ENCODE measurements at regions not wholly inside any gene's neighbourhood (a gene's known extent, or its start where the extent isn't known, plus 50 kb on each side); places are given as distances from the start of the nearest gene placed in this dataset.

DNA sequence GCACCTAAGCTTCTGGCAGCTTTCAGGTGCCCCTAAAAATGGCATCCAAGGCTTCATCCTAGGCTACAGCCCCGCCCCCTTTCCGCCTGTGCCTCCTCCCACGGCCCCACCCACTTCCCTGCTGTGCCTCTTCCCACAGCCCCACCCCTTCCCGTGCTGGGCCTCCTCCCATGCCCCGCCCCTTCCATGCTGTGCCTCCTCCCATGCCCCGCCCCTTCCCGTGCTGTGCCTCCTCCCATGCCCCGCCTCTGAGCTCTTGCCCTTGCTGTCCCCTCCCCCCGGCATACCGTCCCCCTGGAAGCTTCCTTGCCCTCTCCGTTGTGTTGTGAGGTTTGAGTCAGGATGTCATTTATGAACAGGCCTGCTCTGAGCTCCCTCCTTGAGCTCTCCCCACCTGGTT lies 228.5 kb upstream of the AJAP1 start:
- peak; percentile 37 for DNase-seq
- TF ChIP-seq, protein P1, sequence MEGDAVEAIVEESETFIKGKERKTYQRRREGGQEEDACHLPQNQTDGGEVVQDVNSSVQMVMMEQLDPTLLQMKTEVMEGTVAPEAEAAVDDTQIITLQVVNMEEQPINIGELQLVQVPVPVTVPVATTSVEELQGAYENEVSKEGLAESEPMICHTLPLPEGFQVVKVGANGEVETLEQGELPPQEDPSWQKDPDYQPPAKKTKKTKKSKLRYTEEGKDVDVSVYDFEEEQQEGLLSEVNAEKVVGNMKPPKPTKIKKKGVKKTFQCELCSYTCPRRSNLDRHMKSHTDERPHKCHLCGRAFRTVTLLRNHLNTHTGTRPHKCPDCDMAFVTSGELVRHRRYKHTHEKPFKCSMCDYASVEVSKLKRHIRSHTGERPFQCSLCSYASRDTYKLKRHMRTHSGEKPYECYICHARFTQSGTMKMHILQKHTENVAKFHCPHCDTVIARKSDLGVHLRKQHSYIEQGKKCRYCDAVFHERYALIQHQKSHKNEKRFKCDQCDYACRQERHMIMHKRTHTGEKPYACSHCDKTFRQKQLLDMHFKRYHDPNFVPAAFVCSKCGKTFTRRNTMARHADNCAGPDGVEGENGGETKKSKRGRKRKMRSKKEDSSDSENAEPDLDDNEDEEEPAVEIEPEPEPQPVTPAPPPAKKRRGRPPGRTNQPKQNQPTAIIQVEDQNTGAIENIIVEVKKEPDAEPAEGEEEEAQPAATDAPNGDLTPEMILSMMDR (IDR thresholded peaks at IDR 0.05; ENCODE audit: low read depth, low read length) = no peak
- no peaks in the 10 kb centered on the region for H3K27me3 ChIP-seq (ENCODE audit: insufficient read depth, low read depth, severe bottlenecking)
- no peaks in the 10 kb centered on the region for H3K36me3 ChIP-seq
- H3K9me3 ChIP-seq (ENCODE audit: severe bottlenecking) = no peaks in the 10 kb centered on the region
- no peak overlapping the region for H3K27ac ChIP-seq
- H3K4me3 ChIP-seq (ENCODE audit: low read depth, low read length) = no peak overlapping the region

DNA sequence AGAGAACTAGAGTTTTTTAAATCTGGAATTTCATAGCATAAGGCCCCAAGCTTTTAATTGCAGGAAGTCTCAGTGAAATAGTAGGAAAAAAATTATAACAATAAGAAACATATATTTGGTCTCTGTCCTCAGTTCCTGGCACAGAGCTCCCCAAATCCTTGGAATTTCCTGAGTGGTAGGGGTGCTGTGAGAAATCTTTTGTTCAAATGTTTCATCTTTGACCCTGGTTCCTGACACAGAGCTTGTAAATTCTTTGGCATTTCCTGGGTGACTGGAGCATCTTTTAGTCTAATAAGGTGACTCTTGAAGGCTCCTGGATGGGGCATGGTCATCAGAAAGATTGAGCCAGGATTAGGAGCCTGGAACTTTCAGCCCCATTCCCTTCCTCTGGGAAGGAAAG lies 225.7 kb upstream of the AJAP1 start:
- no peak overlapping the region for H3K27ac ChIP-seq
- TF ChIP-seq, protein P1 (IDR thresholded peaks at IDR 0.05; ENCODE audit: low read depth, low read length) = no peak

DNA sequence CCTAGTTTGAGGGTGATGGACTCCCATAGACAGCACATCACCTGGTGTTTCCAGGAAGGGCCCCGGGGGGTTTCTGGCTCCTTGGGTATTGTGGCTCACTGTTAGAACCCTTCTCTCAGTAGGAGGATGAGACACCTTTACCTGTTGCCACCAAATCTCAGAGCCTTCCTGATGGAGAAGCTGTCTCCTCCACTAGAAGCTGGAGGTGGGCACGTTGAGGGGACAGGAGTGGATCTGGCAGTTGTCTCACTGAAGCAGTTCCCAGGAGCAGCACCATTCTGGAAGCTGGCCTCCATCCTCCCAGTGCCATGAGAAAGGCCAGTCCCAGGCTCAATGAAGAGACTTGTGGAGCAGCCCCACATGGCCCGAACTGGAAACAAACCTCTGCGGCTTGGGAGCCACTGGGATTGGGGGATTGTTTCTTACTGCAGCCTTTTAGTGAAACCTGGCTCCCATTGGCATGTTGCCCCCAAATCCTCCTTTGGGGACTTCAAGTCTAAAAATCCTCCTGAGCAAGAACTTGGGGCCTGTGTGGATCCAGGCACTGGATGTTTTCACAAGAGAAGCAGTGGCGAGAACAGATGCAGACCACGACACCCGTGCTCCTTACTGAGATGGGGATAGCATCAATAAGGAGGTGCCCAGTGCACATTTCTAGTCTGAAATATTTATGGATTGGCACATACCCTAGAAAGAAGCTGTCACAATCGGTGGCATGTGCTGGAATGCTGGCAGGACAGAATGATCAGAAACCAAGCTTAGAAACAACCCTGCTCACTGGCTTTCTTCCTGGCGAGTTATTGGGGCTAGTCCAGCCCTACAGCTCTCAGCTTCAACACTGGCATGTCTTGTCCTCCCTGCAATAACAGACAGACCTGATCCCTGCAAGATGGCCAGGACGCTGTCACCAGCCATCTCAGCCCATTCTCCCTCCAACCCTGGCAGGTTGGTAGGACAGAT lies 223.7 kb upstream of the AJAP1 start:
- Histone ChIP-seq H3K4me3 (ENCODE audit: low read depth, low read length) (no peak overlapping the region), H3K36me3 (no peaks in the 10 kb centered on the region), H3K27me3 (ENCODE audit: insufficient read depth, low read depth, severe bottlenecking) (no peaks in the 10 kb centered on the region), H3K27ac (no peak overlapping the region), H3K9me3 (ENCODE audit: severe bottlenecking) (no peaks in the 10 kb centered on the region)
- TF ChIP-seq, protein P1 (IDR thresholded peaks at IDR 0.05; ENCODE audit: low read depth, low read length) = no peak
- DNase-seq = no peak

More for the DNA sequence above, 225.7 kb upstream of the AJAP1 start:
- Histone ChIP-seq H3K36me3 (no peaks in the 10 kb centered on the region), H3K4me3 (ENCODE audit: low read depth, low read length) (no peak overlapping the region), H3K27me3 (ENCODE audit: insufficient read depth, low read depth, severe bottlenecking) (no peaks in the 10 kb centered on the region), H3K9me3 (ENCODE audit: severe bottlenecking) (no peaks in the 10 kb centered on the region)
- no peak for DNase-seq

DNA sequence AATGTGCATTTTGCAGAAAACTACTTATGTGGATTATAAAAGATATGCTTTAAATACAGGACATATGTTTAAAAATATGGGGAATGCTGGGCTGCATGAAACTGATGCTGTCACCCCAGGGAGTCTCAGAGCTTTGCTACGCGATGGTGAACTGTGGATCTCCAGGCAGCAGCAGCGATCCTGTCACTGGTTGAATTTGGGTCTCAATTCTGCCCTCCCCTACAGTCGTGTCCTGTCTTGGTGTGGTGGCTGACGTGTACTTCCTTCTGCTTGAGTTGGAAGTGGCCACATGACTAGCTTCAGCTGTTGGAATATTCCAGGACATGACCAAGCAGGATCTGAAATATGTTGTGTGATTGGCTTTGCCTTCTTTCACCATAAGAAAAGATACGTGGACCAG lies 222.9 kb upstream of the AJAP1 start:
- TF ChIP-seq, protein P1 (IDR thresholded peaks at IDR 0.05; ENCODE audit: low read depth, low read length) = no peak
- Histone ChIP-seq H3K9me3 (ENCODE audit: severe bottlenecking) (no peaks in the 10 kb centered on the region), H3K27me3 (ENCODE audit: insufficient read depth, low read depth, severe bottlenecking) (no peaks in the 10 kb centered on the region), H3K4me3 (ENCODE audit: low read depth, low read length) (no peak overlapping the region), H3K36me3 (no peaks in the 10 kb centered on the region), H3K27ac (no peak overlapping the region)
- no peak for DNase-seq

DNA sequence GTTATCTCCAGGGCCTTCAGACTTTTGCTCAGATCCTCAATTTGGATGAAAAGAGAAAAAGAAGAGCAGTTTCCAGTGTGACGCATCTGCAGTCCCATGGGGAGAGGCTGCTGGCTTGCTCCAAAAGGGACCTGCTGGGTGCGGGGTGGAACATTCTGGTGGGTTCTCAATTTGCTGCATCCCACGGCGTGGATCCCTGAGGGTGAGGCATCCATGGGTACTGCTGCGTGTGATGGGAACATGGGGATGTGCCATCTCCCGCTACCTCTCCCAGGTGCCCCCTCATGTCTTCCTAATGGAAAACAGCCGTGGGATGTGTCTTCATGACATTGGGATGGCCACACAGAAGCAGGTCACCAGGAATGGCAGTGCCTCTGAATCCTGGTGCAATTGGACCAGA lies 221.3 kb upstream of the AJAP1 start:
- no peaks in the 10 kb centered on the region for H3K9me3 ChIP-seq (ENCODE audit: severe bottlenecking)
- no peak overlapping the region for H3K4me3 ChIP-seq (ENCODE audit: low read depth, low read length)
- TF ChIP-seq, protein P1 (IDR thresholded peaks at IDR 0.05; ENCODE audit: low read depth, low read length) = no peak
- H3K27me3 ChIP-seq (ENCODE audit: insufficient read depth, low read depth, severe bottlenecking) = no peaks in the 10 kb centered on the region
- H3K27ac ChIP-seq = no peak overlapping the region
- DNase-seq = no peak
- H3K36me3 ChIP-seq = no peaks in the 10 kb centered on the region
